ENCODE measurements at regions not wholly inside any gene's neighbourhood (a gene's known extent, or its start where the extent isn't known, plus 50 kb on each side); places are given as distances from the start of the nearest gene placed in this dataset.

GRCh38 chr12:74391283-74391682 is 146.4 kb upstream of the ATXN7L3B start:
- H4K8ac ChIP-seq (replicated peaks; ENCODE audit: insufficient read length, low read depth, low read length) = no peak overlapping the region
- no peak overlapping the region for H2AK5ac ChIP-seq (ENCODE audit: insufficient read length, low read length)
- no peak overlapping the region for H3K23ac ChIP-seq (ENCODE audit: insufficient read length, low read depth, low read length)
- H3K27ac ChIP-seq (ENCODE audit: insufficient read length, low read depth, low read length) = no peak overlapping the region
- H2BK12ac ChIP-seq (ENCODE audit: insufficient read length, low read depth, low read length) = no peak overlapping the region
- H3K14ac ChIP-seq (ENCODE audit: insufficient read depth, low read length) = no peak overlapping the region
- H3K9ac ChIP-seq (ENCODE audit: extremely low read depth, insufficient read length, low read length) = no peak overlapping the region
- H4K20me1 ChIP-seq (ENCODE audit: control insufficient read depth, insufficient read depth, insufficient read length) = no peaks in the 10 kb centered on the region
- H3K9me3 ChIP-seq (ENCODE audit: control insufficient read depth, low read depth, low read length) = no peaks in the 10 kb centered on the region
- no peaks in the 10 kb centered on the region for H3K79me1 ChIP-seq (ENCODE audit: insufficient read depth, low read depth, low read length, poor library complexity, severe bottlenecking)
- H2BK15ac ChIP-seq (ENCODE audit: low read depth, low read length) = no peak overlapping the region
- H3K27ac Mint-ChIP-seq = no peak overlapping the region; a peak in 1 of 7 replicates
- no peak overlapping the region for H3K4ac ChIP-seq (ENCODE audit: low read depth, low read length)
- H3K27me3 Mint-ChIP-seq (ENCODE audit: low read depth) = no peaks in the 10 kb centered on the region; the same call in 1 of the 2 replicates
- H2AFZ ChIP-seq (ENCODE audit: low read length) = no peak overlapping the region
- H3K4me2 ChIP-seq (ENCODE audit: insufficient read depth, insufficient read length, low read length) = no peak overlapping the region
- H3K23me2 ChIP-seq (ENCODE audit: insufficient read length, low read depth, low read length, poor library complexity, severe bottlenecking) = no peaks in the 10 kb centered on the region
- H3K36me3 Mint-ChIP-seq (ENCODE audit: insufficient read depth in 1 of 3, low read depth in 3 of 3) = no peaks in the 10 kb centered on the region; a peak in 2 of 7 replicates
- no peaks in the 10 kb centered on the region for H3K4me1 Mint-ChIP-seq
- no peaks in the 10 kb centered on the region for H3K27me3 ChIP-seq (ENCODE audit: insufficient read depth, low read length)
- no peak overlapping the region for H3K56ac ChIP-seq (ENCODE audit: insufficient read length, low read depth, low read length)
- no peak overlapping the region for H4K5ac ChIP-seq (ENCODE audit: insufficient read length, low read depth, low read length)
- no peak overlapping the region for H2BK5ac ChIP-seq (ENCODE audit: insufficient read length, low read length)
- no peak overlapping the region for H3K4me3 Mint-ChIP-seq
- H3K9me3 Mint-ChIP-seq = peaks cover 0 to 4% of the 10 kb centered on the region in 2 experiments; a peak in 1 of 5 replicates
- no peak for DNase-seq
- no peak overlapping the region for H4K91ac ChIP-seq (ENCODE audit: insufficient read length, low read depth, low read length)
- no peak overlapping the region for H2BK120ac ChIP-seq (ENCODE audit: low read depth, low read length, poor library complexity, severe bottlenecking)
- TF ChIP-seq, protein P1, sequence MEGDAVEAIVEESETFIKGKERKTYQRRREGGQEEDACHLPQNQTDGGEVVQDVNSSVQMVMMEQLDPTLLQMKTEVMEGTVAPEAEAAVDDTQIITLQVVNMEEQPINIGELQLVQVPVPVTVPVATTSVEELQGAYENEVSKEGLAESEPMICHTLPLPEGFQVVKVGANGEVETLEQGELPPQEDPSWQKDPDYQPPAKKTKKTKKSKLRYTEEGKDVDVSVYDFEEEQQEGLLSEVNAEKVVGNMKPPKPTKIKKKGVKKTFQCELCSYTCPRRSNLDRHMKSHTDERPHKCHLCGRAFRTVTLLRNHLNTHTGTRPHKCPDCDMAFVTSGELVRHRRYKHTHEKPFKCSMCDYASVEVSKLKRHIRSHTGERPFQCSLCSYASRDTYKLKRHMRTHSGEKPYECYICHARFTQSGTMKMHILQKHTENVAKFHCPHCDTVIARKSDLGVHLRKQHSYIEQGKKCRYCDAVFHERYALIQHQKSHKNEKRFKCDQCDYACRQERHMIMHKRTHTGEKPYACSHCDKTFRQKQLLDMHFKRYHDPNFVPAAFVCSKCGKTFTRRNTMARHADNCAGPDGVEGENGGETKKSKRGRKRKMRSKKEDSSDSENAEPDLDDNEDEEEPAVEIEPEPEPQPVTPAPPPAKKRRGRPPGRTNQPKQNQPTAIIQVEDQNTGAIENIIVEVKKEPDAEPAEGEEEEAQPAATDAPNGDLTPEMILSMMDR (conservative IDR thresholded peaks at IDR 0.05) = no peak
- H3K79me2 ChIP-seq (ENCODE audit: insufficient read depth, low read length) = no peaks in the 10 kb centered on the region
- no peak overlapping the region for H3K18ac ChIP-seq (ENCODE audit: insufficient read length, low read depth, low read length)
- no peak overlapping the region for H2BK20ac ChIP-seq (ENCODE audit: low read depth, low read length, poor library complexity, severe bottlenecking)
- no peak overlapping the region for H3T11ph ChIP-seq (ENCODE audit: low read length)
- no peaks in the 10 kb centered on the region for H3K4me1 ChIP-seq (ENCODE audit: insufficient read depth, low read length)
- no CpG with 5 or more reads among the region's 7 CpGs for WGBS (ENCODE audit: extremely low coverage, insufficient read length, low lambda C conversion rate)

Measured in H9 (cell line).